ENCODE measurements at regions not wholly inside any gene's neighbourhood (a gene's known extent, or its start where the extent isn't known, plus 50 kb on each side); places are given as distances from the start of the nearest gene placed in this dataset.

- POLR2A ChIA-PET: interaction anchor here (0.7 to 5.6 kb wide), 6 partner anchors 16 to 103 kb away, joined by 3 to 282 read pairs (median 3); partner anchors contain the start of gene SERTAD2
- no peak overlapping the region for H3K9ac ChIP-seq (ENCODE audit: insufficient read depth, low read depth, low read length)
- intact Hi-C loops (cut with micrococcal nuclease; ENCODE audit: unreplicated experiment): no loop called here
- H3K27ac ChIP-seq (ENCODE audit: extremely low read length, insufficient read depth, low read length): peak overlapping the region; percentile 23
- H3K79me2 ChIP-seq (ENCODE audit: insufficient read depth, low read length): peaks cover 9% of the 10 kb centered on the region
- no peak overlapping the region for H3K4me3 ChIP-seq (replicated peaks in 1 of 3; ENCODE audit: insufficient read depth in 1 of 3, low read depth in 2 of 3, low read length in 3 of 3)
- in situ Hi-C loops (cut with HindIII; ENCODE audit: extremely low pct_ligation_motif_present, low pct_unique_long_range_greater_than_20kb): no loop called here
- ATAC-seq (no peak), DNase-seq (ENCODE audit: low spot score) (no peak), FAIRE-seq (no peak)
- CTCF ChIA-PET (ENCODE audit: low intra/inter-chr PET ratio, low total read pairs): no interaction called here
- H3K36me3 ChIP-seq (replicated peaks in 1 of 2; ENCODE audit: control insufficient read depth in 1 of 2, insufficient read depth in 2 of 2, low read length in 2 of 2): no peaks in the 10 kb centered on the region
- H3K4me1 ChIP-seq (ENCODE audit: insufficient read depth, low read length): peaks cover 49% of the 10 kb centered on the region
- no peaks in the 10 kb centered on the region for H4K20me1 ChIP-seq (ENCODE audit: insufficient read depth, low read length)
- no peaks in the 10 kb centered on the region; a peak in 1 of 5 replicates for H3K27me3 ChIP-seq (ENCODE audit: control insufficient read depth in 1 of 2, insufficient read depth in 2 of 2, low read length in 2 of 2)
- BruUV-seq (replicated peaks): no TSS peak
- 89% methylated on average over 3 of the region's 3 CpGs for WGBS (ENCODE audit: low lambda C conversion rate)
- H3K4me2 ChIP-seq (ENCODE audit: low read depth, low read length): peak overlapping the region; percentile 79
- no peak overlapping the region for H2AFZ ChIP-seq (ENCODE audit: low read length)
- no peaks in the 10 kb centered on the region for H3K9me3 ChIP-seq (ENCODE audit: low read length)
- TF ChIP-seq RFX5 (IDR thresholded peaks at IDR 0.05; ENCODE audit: low read depth, low read length) (no peak), ARID4A (CRISPR knock-in tag; IDR thresholded peaks at IDR 0.05; ENCODE audit: borderline replicate concordance) (0 out of 2 replicates have a peak, but pooled peaks have one; percentile 1), ZNF430 (CRISPR knock-in tag; IDR thresholded peaks at IDR 0.05) (0 out of 2 replicates have a peak, but pooled peaks have one; percentile 25), KDM4B (CRISPR knock-in tag; IDR thresholded peaks at IDR 0.05) (no peak), ELF1 (CRISPR knock-in tag; IDR thresholded peaks at IDR 0.05) (no peak), PATZ1 (CRISPR knock-in tag; IDR thresholded peaks at IDR 0.05) (no peak), ZNF629 (CRISPR knock-in tag; conservative IDR thresholded peaks at IDR 0.05) (peak; percentile 80), ZMYM2 (CRISPR knock-in tag; IDR thresholded peaks at IDR 0.05) (peak; percentile 41; the same call in 1 of the 2 replicates)
Measured at GRCh38 chr2:64748147-64748546, 94.4 kb upstream of the SERTAD2 start.

All from HepG2 (cell line).